GM18909 (cell line): ENCODE measurements at regions not wholly inside any gene's neighbourhood (a gene's known extent, or its start where the extent isn't known, plus 50 kb on each side); places are given as distances from the start of the nearest gene placed in this dataset.

ENCODE experiments used
- ATAC-seq: cut with Tn5 transposase; IDR thresholded peaks from one replicate; pipeline ENCODE4 v1.9.1; 2021; ENCODE audit warnings: mild to moderate bottlenecking; ENCODE audit not compliant: unreplicated experiment, poor library complexity

- ATAC-seq = no peak
Observed at GRCh38 chr12:125458552-125459268, 393.5 kb downstream of the AACS start.

- no peak for ATAC-seq
Observed at GRCh38 chr12:125461831-125462230, 396.6 kb downstream of the AACS start.

- no peak for ATAC-seq
Observed at GRCh38 chr12:125463386-125463785, 398.2 kb downstream of the AACS start.

- no peak for ATAC-seq
Observed at GRCh38 chr12:125467363-125467762, 402.1 kb downstream of the AACS start.

DNA sequence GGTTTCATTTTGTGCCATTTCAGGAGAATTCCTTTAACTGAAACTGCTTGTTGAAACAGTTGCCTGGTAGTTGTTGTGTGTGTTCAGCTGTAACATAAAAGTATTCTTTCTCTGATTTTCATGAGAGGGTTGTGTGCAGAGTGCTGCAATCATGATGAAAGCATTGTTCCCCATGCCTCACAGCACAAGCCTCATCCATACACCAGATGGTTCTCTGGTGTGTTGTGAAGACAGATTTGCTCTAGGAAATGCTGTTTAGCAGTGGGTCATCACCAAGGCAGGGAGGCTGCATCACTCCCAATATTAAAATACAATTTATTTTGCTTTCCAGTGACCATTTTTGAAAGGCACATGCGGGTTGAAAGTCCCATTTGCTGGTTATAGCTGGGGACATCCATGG lies 404.4 kb downstream of the AACS start:
- no peak for ATAC-seq

- ATAC-seq = no peak
Observed at GRCh38 chr12:125470838-125471783, 405.9 kb downstream of the AACS start.

- ATAC-seq = no peak
Observed at GRCh38 chr12:125473501-125473900, 408.3 kb downstream of the AACS start.

DNA sequence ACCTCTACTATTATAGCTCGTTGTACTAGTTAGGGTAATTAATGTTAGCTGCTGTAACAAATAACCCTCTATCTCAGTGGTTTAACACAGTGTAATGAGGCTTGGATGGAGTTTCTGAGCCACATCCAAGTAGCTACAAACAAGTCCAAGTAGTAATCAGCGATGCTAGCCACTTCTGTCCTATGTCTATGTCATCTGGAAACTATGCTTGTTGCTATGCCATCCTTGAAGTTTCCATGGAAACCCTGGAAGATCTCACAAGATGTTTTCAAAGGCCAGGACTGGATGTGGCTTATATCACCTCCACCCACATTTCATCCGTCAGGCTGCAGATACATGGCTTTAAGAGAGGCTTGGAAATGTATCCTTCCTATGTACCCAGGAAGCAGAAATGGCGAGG lies 422.1 kb downstream of the AACS start:
- no peak for ATAC-seq

DNA sequence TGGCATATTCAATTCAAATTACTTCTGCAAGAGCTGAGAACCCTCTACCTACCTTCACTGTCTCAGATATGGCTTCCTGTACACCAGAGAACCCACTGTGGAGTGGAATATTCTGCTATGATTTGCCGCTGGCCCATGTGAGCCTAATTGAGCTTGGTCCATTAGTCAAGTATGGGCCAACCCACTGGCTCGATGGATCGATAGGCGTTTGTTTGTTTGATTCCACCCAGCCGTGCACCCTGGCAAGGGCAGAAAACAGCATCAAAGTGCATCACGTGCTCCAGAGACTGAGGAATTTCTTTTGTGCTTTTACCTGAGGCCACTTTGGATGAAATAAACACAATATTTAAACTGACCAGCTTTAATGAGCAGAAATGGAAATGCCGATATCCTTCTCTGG lies 426.3 kb downstream of the AACS start:
- no peak for ATAC-seq

- ATAC-seq = no peak
Observed at GRCh38 chr12:125492354-125493270, 427.4 kb downstream of the AACS start.

- ATAC-seq = no peak
Observed at GRCh38 chr12:125493704-125494308, 428.6 kb downstream of the AACS start.

- ATAC-seq = no peak
Observed at GRCh38 chr12:125503128-125503527, 437.9 kb downstream of the AACS start.

GRCh38 chr12:125509195-125509594 lies 444.0 kb downstream of the AACS start:
- ATAC-seq = no peak

DNA sequence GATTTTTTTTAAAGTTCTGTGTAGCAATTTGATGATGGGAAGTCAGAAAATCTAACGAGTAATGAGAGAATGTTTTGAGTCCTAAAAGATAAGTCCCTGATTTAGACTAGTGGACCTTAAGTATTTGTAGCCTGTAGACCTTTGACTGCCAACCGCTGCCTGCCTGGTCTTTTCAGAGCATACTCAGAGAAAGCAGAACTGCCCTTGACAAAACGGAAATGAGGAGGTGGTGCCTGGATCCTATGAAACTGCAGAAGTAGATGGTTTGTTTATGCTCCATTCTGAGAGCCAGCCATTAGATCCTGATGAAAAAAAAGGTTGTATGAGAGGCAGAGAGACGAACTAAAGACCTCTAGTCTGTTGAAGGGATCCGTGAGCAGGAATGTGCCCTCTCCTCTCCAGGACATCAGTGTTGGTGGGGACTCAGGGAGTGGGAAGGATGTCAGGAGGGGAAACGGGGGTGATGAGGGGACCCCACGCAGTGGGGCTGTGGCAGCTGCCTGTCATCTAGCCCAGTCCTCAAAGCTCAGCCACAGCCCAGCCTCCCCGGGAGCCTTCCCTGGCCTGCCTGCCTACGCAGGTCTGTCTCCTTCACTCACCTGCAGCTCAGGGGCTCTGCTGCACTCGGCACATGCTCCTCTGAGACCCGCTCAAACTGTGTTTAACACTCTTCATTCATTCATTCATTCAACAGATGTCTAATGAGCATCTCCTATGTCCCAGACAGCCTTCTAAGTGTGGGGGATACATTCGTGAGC lies 447.5 kb downstream of the AACS start:
- no peak for ATAC-seq

DNA sequence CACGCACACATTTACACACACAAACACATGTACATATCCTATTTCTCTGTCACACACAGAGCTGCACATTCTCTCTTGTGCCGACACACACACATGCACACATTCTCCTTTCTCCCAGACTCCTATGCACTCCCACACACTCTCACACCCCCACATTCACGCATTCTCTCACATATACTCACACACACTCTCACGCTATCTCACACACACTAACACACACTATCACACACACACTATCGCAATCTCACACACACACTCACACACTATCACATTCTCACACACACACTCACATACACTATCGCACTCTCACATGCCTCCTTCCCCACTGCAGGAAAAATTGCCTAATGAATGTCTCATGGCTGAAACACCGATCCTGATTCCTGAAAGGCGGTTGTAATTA lies 450.7 kb downstream of the AACS start:
- ATAC-seq = no peak

DNA sequence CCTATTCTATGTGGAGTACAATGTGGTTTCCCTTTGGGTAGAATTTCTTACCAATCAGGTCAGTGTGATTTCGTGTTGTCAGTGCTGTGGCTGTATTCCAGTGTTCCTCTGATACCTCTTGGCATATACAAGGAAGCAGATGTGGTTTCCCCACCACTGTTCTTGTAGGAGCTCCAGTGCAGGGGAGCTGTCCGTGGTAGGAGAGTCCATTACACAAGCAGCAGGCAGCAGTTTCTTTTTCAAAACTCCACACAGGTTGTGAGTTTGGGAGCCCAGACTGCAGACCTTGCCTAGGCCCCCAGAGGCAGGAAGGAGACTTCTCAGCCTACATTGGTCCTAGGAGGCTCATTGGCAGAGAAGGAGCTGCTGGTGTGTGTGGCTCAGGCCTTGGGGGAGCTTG lies 452.8 kb downstream of the AACS start:
- ATAC-seq = no peak

DNA sequence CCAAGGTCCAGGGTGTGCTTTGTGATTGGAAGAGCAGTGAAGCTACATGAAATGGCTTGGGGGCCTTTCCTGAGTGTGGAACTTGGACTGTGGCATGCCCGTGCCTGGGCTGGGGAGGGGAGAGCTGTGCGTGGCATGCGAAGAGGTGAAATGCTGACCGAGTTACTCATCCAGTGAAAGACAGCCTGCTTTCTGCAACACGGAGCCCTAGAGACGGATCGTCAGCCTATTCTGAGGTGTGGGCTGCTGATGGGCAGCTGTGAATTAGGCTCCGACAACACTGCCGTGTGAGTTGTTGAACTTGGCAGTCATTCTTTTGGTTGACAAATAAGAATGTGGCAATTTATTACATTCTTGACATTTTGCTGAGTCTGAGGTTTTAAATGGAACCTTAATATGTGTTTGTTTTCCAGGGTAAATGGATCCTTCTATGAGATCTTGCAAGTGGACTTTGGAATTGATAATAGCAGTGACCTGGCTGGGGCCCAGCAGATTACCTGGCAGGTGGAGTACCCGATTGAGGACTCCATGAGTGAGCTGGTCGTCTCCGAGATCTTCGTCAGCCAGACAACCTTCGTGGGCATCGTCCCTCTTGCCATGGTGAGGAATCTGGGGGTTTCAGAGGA lies 453.9 kb downstream of the AACS start:
- ATAC-seq = no peak

GRCh38 chr12:125525879-125526278 lies 460.6 kb downstream of the AACS start:
- ATAC-seq = no peak

- ATAC-seq = no peak
Observed at GRCh38 chr12:125528281-125528680, 463.0 kb downstream of the AACS start.
